Activated gamma-delta T cell treated with anti-CD3 and anti-CD28 coated beads, Interleukin-2, amount 50 U/mL, for 16 hours (primary cell): ENCODE measurements at regions not wholly inside any gene's neighbourhood (a gene's known extent, or its start where the extent isn't known, plus 50 kb on each side); places are given as distances from the start of the nearest gene placed in this dataset.

Source experiments
- DNase-seq: peaks from one replicate; pipeline ENCODE4 v3.0.0-alpha.2; 2020; ENCODE audit warnings: low read depth

GRCh38 chr4:104677116-104677515 is 182.4 kb upstream of the CXXC4 start:
- DNase-seq: no peak

- no peak for DNase-seq
Measured at GRCh38 chr4:104682311-104682710, 187.6 kb upstream of the CXXC4 start.

DNA sequence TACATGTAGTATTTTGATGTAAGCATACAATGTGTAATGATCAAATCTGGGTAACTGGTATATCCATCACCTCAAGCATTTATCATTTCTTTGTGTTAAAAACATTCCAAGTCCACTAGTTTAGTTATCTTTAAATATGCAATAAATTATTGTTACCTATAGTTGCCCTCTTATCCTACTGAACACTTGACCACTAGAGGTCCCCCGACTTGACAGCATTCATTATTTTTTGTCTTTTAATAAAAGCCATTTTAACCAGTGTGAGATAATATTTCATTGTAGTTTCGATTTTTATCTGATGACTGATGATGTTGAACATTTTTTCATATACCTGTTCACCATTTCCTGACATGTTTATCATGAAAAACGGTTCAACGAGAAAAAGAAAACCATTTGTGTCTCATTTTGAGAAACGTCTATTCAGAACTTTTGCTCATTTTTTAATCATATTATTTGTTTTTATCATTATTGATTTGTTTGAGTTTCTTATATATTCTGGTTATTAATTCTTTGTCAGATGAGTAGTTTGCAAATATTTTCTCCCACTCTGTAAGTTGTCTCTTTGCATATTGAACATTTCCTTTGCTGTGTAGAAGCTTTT is 199.0 kb upstream of the CXXC4 start:
- DNase-seq: no peak

- no peak for DNase-seq
Measured at GRCh38 chr4:104716584-104716983, 221.9 kb upstream of the CXXC4 start.

DNA sequence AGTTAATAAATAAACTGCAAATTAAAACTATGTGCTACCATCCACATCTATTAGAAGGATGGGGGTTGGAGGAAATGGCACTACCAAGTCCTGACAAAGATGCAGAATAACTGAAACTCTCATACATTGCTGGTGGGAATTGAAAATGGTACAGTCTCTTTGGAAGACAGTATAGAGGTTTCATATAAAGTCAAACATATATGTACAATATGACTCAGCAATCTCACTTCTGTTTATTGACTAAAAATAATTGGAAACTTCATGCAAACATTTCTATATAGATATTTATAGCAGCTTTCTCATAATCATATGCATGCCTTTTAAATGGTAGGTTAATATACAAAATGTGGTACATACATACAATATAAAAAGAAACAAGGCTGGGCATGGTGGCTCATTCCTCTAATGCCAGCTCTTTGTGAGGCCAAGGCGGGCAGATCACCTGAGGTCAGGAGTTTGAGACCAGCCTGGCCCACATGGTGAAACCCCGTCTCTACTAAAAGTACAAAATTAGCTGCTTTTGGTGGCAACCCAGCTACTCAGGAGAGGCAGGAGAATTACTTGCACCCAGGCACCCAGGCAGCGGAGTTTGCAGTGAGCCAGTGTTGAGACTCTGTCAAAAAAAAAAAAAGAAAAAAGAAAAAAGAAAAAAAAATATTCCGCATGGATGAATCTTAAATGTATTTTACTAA is 225.0 kb upstream of the CXXC4 start:
- no peak for DNase-seq

DNA sequence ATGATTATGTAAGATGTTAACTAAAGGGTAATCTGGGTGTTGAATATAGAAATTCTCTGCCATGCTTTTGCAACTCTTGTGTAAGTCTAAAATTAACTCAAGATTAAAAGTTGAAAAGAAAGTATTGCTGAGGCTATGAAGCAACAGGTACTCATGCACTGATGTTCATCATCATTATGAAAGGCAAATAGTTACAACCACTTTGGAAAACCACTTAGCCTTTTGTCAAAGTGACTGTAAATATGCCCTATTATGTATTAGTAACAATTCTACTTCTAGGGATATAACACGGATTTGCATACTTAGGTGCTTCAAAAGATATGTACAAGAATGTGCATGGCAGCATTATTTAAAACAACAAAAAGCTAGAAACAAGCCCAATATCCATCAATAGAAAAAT is 227.8 kb upstream of the CXXC4 start:
- DNase-seq: no peak

- no peak for DNase-seq
Measured at GRCh38 chr4:104726002-104726401, 231.3 kb upstream of the CXXC4 start.

GRCh38 chr4:104727643-104728042 is 232.9 kb upstream of the CXXC4 start:
- DNase-seq: no peak

GRCh38 chr4:104728380-104729122 is 233.9 kb upstream of the CXXC4 start:
- no peak for DNase-seq

DNA sequence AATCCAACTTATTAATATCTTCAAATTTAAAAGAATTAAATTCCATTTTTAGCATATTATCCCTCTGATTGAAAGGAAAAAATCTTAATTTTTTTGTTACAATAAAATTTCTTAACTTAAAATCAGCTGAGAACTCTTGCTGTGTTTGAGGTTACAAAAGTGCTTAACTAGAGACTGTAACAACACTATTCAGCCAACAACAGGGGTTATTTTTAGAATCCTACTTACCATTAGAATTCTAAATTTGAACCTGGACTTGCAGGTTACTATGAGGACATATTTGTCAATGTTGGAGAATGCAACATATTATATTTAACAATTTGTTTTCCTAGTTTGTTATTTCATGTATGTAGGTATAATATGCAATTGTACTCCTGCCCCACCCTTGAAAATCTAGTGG is 238.1 kb upstream of the CXXC4 start:
- DNase-seq: no peak

- no peak for DNase-seq
Measured at GRCh38 chr4:104735174-104735573, 240.5 kb upstream of the CXXC4 start.

- no peak for DNase-seq
Measured at GRCh38 chr4:104740161-104740560, 245.5 kb upstream of the CXXC4 start.

GRCh38 chr4:104743215-104743653 is 248.5 kb upstream of the CXXC4 start:
- DNase-seq: no peak

GRCh38 chr4:104747635-104748034 is 252.9 kb upstream of the CXXC4 start:
- DNase-seq: no peak

GRCh38 chr4:104749062-104749461 is 254.4 kb upstream of the CXXC4 start:
- DNase-seq: no peak

DNA sequence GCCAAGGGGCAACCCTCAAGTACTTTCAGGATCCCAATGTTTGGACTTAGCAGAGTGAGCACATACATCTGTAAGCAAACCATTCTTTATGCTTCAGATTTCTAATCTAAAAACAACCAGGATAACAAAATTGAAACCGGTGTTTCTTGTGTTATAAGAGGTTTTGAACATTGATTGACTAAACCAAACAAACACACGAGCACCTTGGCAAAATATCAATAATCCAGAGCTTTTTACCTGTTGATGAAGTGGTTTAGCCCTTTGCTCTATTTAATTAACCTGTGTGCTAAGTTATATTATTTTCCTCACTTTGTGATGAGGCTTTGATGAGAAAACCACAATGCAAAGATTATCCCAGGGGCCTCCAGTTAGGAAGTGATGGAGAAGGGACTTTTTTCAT is 255.3 kb upstream of the CXXC4 start:
- DNase-seq: no peak

- DNase-seq: no peak
Measured at GRCh38 chr4:104751468-104751867, 256.8 kb upstream of the CXXC4 start.

GRCh38 chr4:104752337-104752736 is 257.6 kb upstream of the CXXC4 start:
- no peak for DNase-seq

GRCh38 chr4:104756837-104757236 is 262.1 kb upstream of the CXXC4 start:
- no peak for DNase-seq

GRCh38 chr4:104758574-104758973 is 263.9 kb upstream of the CXXC4 start:
- DNase-seq: no peak

DNA sequence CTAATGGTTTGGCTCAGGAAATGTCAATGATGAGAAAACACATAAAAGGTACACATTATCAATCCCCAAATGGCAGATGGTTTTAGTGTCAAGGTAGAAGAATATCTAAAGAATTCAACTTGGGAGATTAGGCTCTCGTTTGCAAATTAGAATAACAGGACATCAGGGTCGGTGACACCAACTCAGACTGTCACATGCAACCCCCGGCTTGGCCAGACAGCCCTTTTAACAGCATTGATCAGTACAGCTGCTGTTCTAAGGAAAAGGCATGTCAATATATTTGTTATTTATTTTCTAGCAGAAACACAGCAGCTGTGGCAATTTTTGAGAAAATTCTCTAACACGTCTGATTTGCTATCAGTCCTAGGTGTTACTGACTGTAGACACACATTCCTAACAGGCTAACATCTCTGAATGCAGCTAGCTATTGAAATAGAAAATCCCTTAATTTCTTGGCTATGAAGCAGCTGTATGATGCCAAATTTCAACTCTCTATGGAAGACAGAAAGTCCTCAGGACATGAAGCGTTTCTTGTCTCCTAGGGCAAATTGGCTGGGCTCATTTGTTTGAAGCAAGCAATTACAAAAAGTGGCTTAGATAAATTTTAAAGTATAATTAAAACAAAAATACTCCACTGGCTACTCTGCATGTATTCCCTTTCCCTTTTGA is 269.0 kb upstream of the CXXC4 start:
- no peak for DNase-seq

GRCh38 chr4:104766676-104767075 is 272.0 kb upstream of the CXXC4 start:
- no peak for DNase-seq

DNA sequence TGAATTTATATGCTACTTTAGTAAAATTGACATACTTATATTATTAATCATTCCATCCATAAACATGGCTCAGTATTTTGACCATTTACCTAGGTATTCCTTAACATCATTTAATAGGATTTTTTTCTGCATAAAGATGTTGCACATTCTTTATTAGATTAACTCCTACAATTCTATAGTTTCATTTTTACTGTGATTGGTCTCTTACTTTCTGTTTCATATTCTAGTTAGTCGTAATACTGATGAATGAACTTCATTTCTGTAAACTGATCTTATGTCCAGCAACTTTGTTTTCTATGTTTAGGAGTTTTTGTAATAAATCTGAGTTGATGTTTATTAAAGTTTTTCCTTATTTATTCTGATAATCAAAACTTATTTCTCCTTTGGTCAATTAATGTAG is 278.2 kb upstream of the CXXC4 start:
- DNase-seq: no peak
